SH-SY5Y (cell line): ENCODE measurements at regions not wholly inside any gene's neighbourhood (a gene's known extent, or its start where the extent isn't known, plus 50 kb on each side); places are given as distances from the start of the nearest gene placed in this dataset.

Experiments used
- GATA2 ChIP-seq: IDR thresholded peaks from 2 replicates; pipeline ENCODE4 v1.6.1; 2011; ENCODE audit warnings: mild to moderate bottlenecking, low read depth, low read length
- GATA3 ChIP-seq: IDR thresholded peaks from 2 replicates; pipeline ENCODE4 v1.6.1; 2011; ENCODE audit warnings: low read depth, mild to moderate bottlenecking, low read length, moderate library complexity

DNA sequence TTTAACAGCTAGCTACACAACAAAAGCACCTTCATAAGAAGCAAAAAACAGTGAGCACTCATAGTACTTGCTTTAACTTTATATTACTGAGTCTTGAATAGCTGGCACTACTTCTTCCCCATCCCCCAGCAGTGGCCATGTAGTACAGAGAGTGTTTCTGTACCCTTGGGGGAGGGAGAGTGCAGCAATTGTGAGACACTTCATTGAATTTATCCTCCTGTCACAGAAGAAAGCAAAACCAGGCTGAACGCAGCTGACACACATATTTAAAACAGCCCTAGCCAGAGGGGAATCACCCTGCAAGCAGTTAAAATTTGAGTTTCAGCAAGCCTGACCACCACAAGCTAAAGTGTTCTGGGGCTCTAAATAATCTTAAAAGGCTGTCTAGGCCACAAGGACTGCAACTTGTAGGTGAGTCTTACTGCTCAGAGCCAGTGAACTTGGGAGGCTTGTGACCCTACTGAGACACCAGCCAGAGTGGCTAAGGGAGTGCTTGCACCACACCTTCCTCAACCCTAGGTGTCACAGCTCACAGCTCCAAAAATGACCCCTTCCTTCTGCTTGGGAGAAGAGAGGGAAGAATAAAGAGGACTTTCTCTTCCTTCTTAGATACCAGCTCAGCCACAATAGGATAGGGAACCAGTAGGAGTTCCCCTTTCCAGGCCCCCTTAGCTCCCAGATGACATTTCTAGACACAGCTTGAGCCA is 97.7 kb upstream of the MEOX2 start:
- TF ChIP-seq GATA3 (no peak), GATA2 (no peak)

DNA sequence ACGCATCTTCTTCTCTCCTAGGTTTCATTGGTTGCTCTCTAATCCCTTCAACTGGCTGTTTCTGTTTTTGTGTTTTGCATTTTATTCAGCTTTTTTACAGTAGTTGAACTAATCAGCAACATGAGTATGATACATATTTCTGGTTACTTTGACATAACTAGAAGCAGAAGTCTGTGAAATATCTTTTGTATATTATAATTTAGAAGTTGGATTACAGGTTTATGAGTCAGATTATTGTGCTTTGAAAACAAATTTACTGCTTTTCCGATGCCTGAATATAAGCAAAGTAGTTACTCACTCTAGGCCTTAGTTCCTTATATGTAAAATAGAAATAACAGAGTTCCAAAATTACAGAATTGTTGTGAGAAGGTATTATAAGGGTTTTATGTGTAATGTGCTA is 96.2 kb upstream of the MEOX2 start:
- TF ChIP-seq GATA2 (no peak), GATA3 (no peak)

DNA sequence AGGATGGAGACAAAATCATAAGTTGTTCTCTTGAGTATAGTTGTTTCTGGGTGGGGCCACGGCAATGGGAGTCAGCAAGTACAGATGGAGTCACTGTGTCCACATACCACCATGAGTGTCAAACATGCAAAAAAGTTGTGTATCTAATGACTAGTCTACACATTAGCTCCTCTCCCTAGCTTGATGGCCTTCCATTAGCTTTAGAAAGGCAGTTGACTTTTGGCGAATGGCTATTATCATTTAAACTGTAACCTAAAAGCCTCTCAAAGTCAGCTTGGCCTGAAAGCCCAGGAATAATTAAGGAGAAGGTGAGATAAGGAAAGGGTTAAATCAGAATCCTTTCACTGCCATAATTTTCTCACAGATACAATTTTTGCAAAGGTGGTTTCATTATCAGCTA is 95.5 kb upstream of the MEOX2 start:
- TF ChIP-seq GATA3 (no peak), GATA2 (no peak)

DNA sequence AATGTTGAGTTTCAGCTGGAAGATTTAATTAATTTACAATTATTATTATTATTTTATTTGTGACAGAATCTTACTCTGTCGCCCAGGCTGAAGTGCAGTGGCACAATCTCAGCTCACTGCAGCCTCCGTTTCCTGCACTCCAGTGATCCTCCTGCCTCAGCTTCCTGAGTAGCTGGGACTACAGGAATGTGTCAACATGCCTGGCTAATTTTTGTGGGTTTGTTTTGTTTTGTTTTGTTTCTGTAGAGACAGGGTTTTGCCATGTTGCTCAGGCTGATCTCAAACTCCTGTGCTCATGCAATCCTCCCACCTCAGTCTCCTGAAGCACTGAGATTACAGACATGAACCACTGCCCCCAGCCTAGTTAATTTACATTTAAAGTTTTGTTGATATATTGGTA is 93.8 kb upstream of the MEOX2 start:
- TF ChIP-seq GATA3, result no peak
- TF ChIP-seq GATA2, result no peak

DNA sequence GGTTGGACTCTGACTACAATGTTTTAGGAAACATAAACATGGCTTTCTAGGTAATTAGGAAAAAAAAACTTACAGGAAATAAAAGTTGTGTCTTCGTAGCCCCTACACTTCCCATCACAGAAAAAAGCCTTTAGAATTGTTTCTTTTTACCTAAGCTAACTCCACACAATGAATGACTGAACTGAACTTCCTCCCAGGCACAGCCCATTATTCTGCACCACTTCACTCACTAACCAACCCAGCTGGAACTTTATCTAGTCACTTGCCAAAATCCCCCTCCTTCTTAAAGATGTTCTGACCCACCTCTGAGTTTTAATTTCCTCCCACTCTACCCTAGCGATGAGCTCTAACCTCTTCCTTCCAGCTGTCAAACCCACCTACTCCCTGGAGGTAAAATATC is 91.7 kb upstream of the MEOX2 start:
- TF ChIP-seq GATA2 (no peak), GATA3 (no peak)

DNA sequence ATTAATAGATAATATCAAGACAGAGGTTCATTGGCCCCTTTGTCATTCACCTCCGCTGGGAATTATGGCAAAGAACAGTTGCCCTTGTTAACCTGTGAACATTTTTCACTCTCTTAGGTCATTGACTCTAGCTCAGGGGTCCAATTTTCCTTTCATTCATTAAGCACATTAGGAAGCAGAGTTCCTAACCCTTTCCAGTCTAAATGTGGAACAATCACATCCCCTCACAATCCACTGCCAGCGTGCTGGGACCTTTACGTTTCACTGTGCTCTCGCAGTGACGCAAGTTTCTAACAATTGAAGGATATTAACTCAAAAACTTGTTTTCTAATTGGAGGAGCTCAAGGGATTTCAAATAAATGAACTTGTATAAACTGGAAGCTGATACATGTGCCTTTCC is 79.3 kb upstream of the MEOX2 start:
- TF ChIP-seq GATA2, result no peak
- TF ChIP-seq GATA3, result no peak

DNA sequence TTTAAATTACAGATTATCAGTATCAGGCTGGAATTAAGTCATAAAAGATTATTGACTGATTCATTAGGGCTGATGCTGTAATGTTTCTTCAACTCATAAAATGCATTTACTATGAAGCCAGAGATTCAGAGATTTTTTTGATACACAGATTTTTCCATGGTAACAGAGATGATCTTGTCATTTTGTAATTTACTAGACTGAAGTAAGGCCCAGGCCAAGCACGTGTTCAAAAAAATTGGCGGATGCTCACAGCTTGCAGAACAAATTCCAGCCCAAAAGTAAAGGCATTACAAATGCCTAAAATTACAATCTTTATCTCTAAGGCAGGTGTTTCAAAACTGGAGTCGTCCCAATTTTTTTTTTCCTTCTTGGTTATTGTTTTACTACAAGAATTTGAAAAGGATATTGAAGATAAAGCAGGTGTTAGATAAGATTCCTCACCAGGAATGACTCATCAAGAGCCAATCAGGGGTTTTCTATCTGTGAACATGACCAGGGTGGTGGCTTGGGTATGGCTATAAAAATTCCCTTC is 78.4 kb upstream of the MEOX2 start:
- no peak for TF ChIP-seq GATA2
- TF ChIP-seq GATA3, result no peak

DNA sequence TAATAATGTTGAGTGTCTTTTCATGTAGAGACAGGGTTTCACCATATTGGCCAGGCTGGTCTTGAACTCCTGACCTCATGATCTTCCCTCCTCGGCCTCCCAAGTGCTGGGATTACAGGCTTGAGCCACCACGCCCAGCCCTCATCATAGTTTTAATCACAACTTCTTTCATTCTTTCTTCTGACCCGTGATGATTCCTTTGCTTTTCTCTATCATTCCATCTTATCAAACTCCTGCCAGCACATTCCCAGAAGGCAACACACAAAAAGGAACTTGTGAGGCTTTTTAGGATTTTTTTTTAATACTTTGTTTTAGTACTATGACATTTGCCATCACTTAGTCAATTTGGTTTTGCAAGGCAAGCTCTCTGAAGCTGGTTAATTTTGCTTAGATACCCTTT is 77.5 kb upstream of the MEOX2 start:
- TF ChIP-seq GATA2 (no peak), GATA3 (no peak)

DNA sequence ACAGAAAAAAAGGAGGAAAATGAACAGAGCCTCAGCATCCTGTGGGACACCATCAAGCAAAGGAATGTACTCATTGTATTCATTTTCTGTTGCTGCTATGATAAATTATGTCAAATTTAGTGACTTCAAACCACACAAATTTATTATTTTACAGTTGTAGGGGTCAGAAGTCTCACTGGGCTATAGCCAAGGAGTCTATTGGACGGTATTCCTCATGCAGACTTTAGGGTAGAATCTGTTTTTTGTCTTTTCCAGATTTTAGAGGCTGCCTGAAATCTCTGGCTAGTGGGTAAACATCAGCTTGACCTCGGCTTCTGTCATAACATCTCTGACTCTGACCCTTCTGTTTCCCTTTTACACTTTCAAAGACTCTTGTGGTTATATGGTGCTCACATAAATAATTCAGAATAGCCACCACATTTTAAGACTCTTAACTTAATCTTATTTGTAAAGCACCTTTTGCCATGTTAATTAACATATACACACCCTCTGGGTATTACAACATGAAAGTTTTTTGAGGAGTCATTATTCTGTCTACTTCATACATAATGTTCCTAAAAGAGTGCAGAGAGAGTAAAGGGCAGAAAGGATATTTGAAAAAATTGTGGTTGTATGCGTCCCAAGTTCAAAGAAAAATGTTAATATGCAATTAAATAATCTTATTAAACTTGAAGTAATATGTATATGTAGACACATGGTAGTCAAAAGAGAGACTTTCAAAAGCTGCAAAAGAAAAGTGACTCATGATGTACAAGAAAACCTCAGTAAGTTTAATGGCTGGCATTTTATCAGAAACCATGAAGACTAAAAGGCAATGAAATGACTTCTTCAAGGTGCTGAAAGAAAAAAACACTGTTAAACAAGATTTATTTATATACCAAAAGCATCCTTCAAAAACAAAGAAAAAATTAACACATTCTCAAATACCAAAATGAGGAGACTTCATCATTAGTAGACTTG is 70.8 kb upstream of the MEOX2 start:
- no peak for TF ChIP-seq GATA3
- no peak for TF ChIP-seq GATA2

DNA sequence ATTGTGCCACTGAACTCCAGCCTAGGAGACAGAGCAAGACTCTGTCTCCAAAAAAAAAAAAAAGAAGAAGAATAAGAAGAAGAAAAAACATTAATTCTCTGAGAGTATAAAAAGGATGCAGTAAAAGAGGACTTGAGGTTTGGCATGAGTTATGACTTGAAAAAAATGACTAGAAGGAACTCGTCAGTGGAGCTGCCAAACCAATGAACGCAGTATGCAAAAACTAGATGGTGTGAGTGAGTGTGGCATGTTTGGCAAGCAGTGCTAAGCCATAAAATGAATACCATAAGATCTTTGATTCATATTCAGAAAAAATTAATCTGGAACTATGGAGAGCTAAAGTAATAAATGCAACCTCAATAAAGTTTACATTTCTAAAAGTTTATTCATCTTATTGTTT is 68.6 kb upstream of the MEOX2 start:
- TF ChIP-seq GATA3 (no peak), GATA2 (no peak)

DNA sequence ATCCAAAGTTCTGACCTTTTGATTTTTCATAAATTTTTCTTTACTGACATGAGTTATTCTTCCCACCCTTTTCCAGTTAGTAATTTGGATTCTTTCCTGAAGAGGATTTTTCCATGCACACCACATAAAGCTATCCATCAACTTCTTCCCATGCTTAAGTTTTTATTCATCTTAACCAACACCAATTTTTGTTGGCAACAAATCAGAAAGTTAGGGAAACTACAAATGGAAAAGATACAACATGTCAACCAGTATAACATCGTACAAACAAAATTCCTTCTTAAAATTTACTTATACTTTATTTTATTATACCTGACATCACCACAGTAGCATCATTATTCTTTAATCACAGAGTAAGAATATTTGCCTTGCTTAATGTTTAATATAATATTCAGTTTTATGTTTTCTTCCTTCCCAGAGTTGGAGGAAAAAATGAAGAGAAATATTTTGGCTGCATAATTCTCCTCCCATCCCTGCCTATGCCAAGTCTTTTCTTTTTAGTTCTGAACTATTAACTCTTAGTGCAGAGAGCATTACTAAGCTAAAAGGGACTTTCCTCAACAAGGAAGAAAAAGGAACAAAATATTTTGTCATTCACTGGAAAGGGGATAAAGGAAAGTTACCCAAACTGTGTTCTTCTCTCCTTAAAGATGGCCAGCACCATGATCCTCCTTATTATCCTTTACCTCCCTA is 67.5 kb upstream of the MEOX2 start:
- no peak for TF ChIP-seq GATA3
- no peak for TF ChIP-seq GATA2

DNA sequence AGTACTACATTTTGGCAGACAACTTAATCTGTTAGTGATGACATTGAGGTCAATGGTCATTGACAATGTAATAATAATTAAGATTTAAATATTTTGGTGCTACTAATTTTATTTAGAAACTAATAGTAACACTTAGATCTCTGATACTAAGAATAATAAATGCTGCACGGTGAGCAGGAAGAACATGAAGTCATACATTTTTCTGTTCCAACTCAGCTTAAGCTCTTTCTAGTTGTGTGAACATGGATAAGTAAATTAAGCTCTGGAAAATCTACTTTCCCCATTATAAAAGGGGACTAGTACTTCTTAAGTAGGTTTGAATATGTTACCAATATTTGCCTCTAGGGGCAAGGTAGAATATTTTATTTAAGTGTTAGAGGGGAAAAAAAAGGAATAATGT is 65.9 kb upstream of the MEOX2 start:
- TF ChIP-seq GATA2 (no peak), GATA3 (no peak)

DNA sequence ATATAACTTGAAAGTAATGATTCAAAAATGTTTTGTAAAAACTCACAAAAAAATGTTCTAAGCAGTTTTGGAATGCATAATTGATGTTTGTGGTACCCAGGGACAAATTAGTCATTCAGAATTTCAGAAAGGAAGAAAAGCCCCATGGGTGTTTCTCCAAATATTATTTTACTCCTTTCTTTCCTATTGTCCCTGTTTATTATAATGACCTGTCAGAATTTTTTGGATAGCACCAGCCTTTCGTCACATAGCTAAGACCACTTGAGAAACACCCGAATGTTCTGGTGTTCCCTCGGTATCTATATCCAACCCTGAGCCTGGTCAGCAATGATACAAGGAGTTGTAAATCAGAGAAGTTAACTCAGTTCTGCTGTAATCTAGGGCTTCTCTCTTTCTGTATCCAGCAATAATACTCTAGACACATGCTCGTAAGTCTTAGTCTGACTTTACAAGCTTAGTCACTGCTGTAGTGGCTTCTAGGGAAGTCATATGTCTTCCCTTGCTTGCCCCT is 64.8 kb upstream of the MEOX2 start:
- no peak for TF ChIP-seq GATA3
- TF ChIP-seq GATA2, result no peak

DNA sequence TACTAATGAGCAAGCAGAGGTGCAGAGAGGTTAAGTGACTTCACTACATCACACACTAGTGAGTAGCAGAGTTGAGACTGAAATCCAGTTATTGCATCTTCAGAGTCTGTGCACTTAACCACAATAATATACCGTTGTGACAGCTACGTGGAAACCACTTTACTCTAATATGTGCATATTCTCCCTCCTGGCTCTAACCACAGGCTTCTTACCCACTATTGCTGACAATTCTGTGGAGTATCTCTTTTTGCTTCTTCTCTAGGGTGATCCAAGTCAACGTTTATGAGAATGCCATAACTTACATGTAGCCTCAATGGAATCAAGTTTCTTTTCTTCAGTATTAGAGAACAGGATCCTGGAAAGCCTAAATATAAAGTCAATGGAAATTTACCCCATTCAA is 64.2 kb upstream of the MEOX2 start:
- no peak for TF ChIP-seq GATA3
- no peak for TF ChIP-seq GATA2

DNA sequence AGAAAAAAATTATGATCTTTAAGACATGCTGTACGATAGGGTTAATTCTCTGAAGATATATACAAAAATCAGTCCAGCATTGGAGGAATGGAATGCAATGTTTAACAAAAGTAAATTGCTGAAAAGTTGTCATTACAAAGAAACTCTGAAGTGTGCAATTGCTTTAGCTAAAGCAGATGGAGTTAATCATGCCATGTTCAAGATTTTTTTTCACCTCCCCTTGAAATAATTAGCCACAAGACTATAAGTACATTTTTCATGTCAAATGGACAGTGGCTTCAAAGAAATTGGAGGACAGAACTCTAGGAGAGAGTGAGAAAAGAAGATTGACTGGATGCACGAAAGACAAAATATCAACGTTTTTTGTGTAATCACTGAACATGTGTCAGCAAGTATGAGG is 63.1 kb upstream of the MEOX2 start:
- no peak for TF ChIP-seq GATA2
- TF ChIP-seq GATA3, result no peak

DNA sequence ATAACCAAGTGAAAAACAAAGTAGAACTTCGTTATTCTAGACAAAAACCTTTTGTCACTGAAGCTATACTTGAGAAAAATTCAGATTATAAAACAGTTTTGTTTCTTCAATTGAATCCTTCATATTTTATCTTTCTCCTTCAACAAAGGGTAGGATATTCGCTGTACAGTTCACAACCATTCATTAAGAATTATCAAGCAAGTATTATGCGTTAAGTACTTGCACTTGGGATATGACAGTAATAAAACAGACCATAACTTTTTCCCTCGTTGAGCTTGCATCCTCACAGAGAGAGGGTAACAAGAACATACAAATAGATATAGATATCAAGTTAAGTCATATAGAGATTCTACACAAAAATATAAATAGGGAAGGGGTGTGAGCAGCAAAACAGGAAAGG is 61.2 kb upstream of the MEOX2 start:
- no peak for TF ChIP-seq GATA2
- TF ChIP-seq GATA3, result no peak
